ENCODE measurements at regions not wholly inside any gene's neighbourhood (a gene's known extent, or its start where the extent isn't known, plus 50 kb on each side); places are given as distances from the start of the nearest gene placed in this dataset.

GRCh38 chr13:83272652-83273240 is 609.5 kb downstream of the SLITRK1 start:
- TF ChIP-seq CTCF (IDR thresholded peaks at IDR 0.05; ENCODE audit: low read depth, low read length, missing input control): no peak
- TF ChIP-seq TAF1 (conservative IDR thresholded peaks at IDR 0.05): no peak
- no peak for TF ChIP-seq REST (IDR thresholded peaks at IDR 0.05)
- TF ChIP-seq SP1 (IDR thresholded peaks at IDR 0.05): no peak
- TF ChIP-seq MAX (IDR thresholded peaks at IDR 0.05): no peak
- no peak for TF ChIP-seq EGR1 (IDR thresholded peaks at IDR 0.05; ENCODE audit: low read depth in 2 of 2)
- TF ChIP-seq RAD21 (IDR thresholded peaks at IDR 0.05): no peak
- no peak for TF ChIP-seq ATF3 (IDR thresholded peaks at IDR 0.05)
- TF ChIP-seq ZBTB33 (IDR thresholded peaks at IDR 0.05): no peak
